NCI-H82 (cell line): ENCODE measurements at regions not wholly inside any gene's neighbourhood (a gene's known extent, or its start where the extent isn't known, plus 50 kb on each side); places are given as distances from the start of the nearest gene placed in this dataset.

Source experiments
- DNase-seq: peaks from one replicate; lab custom pipeline; 2025; lab: John Stamatoyannopoulos, UW

GRCh38 chr9:115169003-115169402 lies 51.0 kb upstream of the TNC start:
- DNase-seq: no peak

- no peak for DNase-seq
These were observed 52.6 kb upstream of the TNC start for GRCh38 chr9:115170358-115171073.

GRCh38 chr9:115171921-115172388 lies 54.0 kb upstream of the TNC start:
- no peak for DNase-seq

- DNase-seq: no peak
These were observed 64.3 kb upstream of the TNC start for GRCh38 chr9:115182264-115182663.

- DNase-seq: no peak
These were observed 65.5 kb upstream of the TNC start for GRCh38 chr9:115183436-115183835.

GRCh38 chr9:115189686-115190085 lies 71.7 kb upstream of the TNC start:
- DNase-seq: no peak

GRCh38 chr9:115191667-115192066 lies 73.7 kb upstream of the TNC start:
- DNase-seq: peak; percentile 31

- no peak for DNase-seq
These were observed 74.3 kb upstream of the TNC start for GRCh38 chr9:115192280-115192679.

- no peak for DNase-seq
These were observed 75.0 kb upstream of the TNC start for GRCh38 chr9:115192835-115193525.

- DNase-seq: no peak
These were observed 75.8 kb upstream of the TNC start for GRCh38 chr9:115193777-115194176.

- no peak for DNase-seq
These were observed 76.3 kb upstream of the TNC start for GRCh38 chr9:115194216-115194615.

- DNase-seq: no peak
These were observed 78.0 kb upstream of the TNC start for GRCh38 chr9:115195912-115196311.

GRCh38 chr9:115196919-115197318 lies 79.0 kb upstream of the TNC start:
- DNase-seq: peak; percentile 36

GRCh38 chr9:115198001-115198400 lies 80.0 kb upstream of the TNC start:
- DNase-seq: peak; percentile 12

GRCh38 chr9:115200711-115201505 lies 83.0 kb upstream of the TNC start:
- DNase-seq: peak; percentile 16

- DNase-seq: no peak
These were observed 84.2 kb upstream of the TNC start for GRCh38 chr9:115202181-115202580.

- DNase-seq: no peak
These were observed 85.2 kb upstream of the TNC start for GRCh38 chr9:115202960-115203751.

- no peak for DNase-seq
These were observed 87.0 kb upstream of the TNC start for GRCh38 chr9:115204904-115205453.

- DNase-seq: peak; percentile 9
These were observed 89.3 kb upstream of the TNC start for GRCh38 chr9:115207003-115207836.

GRCh38 chr9:115208501-115208900 lies 90.5 kb upstream of the TNC start:
- DNase-seq: no peak
